ENCODE measurements at regions not wholly inside any gene's neighbourhood (a gene's known extent, or its start where the extent isn't known, plus 50 kb on each side); places are given as distances from the start of the nearest gene placed in this dataset.
"Not testable (repeated sequence)": the region's sequence is repeated elsewhere in the genome, so short reads cannot be mapped to it uniquely, and the experiment has no call there.

GRCh38 chr1:187891993-187892682 is 1063.4 kb downstream of the PLA2G4A start:
- H3K4me3 ChIP-seq (ENCODE audit: low read depth, low read length) = no peak overlapping the region
- no peak for DNase-seq (ENCODE audit: low read depth)

GRCh38 chr1:187892683-187893039 is 1063.9 kb downstream of the PLA2G4A start:
- H3K4me3 ChIP-seq (ENCODE audit: low read depth, low read length) = no peak overlapping the region

DNA sequence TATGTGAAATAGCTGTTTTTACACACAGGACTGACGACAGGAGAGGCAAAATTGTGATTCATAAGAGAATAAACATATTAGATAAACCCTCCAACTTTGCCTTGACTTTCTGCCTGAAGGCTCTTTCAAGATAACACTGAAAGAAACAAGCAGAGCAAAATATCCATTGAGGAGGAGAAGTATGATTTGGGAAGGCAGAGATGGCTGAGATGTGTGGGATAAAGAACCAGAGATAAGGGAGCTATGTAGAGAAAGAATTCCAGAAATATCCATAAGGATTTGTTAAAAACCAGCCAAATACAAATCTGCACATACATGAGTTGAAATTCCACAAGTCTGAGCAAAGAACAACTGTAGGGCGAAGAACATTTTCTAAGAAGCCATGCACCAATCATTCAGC is 1064.7 kb downstream of the PLA2G4A start:
- H3K4me3 ChIP-seq (ENCODE audit: low read depth, low read length) = no peak overlapping the region
- DNase-seq (ENCODE audit: low read depth) = no peak

More at GRCh38 chr1:187892683-187893039, 1063.9 kb downstream of the PLA2G4A start:
- DNase-seq (ENCODE audit: low read depth) = no peak

DNA sequence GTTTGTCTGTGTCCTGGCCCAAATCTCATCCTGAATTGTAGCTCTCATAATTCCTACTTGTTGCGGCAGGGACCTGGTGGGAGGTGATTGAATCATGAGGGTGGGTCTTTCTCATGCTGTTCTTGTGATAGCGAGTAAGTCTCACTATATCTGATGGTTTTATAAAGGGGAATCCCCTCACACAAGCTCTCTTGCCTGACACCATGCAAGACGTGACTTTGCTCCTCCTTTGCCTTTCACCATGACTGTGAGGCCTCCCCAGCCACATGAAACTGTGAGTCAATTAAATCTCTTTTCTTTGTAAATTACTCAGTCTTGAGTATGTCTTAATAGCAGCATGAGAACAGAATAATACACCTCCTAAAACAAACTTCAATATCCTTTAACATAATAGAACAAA is 1065.6 kb downstream of the PLA2G4A start:
- no peak for DNase-seq (ENCODE audit: low read depth)
- H3K4me3 ChIP-seq (ENCODE audit: low read depth, low read length) = no peak overlapping the region

DNA sequence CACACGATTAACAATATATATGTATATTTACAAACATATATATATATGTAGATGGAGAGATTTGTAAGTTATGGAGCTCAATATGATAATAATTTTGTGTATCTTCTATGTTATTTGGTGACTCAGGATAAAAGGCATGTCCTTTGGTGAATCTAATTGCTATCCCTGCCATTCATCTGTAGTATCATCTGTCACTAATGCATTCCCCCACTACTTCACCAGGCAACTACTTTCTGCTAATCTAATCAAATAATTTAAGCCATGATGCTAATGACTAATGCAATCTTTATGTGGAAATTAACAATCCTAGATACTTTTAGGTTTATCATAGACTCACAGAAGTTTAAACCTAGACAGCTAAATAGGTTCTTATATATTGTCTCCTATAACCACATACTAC is 1074.5 kb downstream of the PLA2G4A start:
- no peak overlapping the region for H3K4me3 ChIP-seq (ENCODE audit: low read depth, low read length)
- DNase-seq (ENCODE audit: low read depth) = no peak

GRCh38 chr1:187909382-187909781 is 1080.6 kb downstream of the PLA2G4A start:
- DNase-seq (ENCODE audit: low read depth) = no peak
- H3K4me3 ChIP-seq (ENCODE audit: low read depth, low read length) = no peak overlapping the region

GRCh38 chr1:187911820-187912219 is 1083.1 kb downstream of the PLA2G4A start:
- no peak for DNase-seq (ENCODE audit: low read depth)
- H3K4me3 ChIP-seq (ENCODE audit: low read depth, low read length) = no peak overlapping the region

DNA sequence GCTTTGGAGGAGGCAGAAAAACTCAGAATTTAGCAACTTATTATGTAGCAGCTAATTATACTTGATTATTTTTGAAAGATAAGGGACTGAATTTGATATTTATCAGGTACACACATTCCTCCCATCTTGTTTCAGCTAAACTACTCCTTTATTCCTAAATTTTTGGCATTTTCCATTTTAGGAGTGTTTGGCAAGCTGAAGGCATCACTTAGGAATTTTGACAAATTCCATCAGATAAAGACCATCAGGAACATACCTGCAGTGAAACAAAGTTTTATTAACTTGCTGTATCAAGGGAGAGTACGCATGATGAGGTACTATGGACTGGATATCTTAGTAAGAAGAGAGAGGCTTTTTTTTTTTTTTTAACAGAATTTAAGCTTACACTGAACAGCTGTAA is 1092.2 kb downstream of the PLA2G4A start:
- H3K4me3 ChIP-seq (ENCODE audit: low read depth, low read length) = no peak overlapping the region
- no peak for DNase-seq (ENCODE audit: low read depth)

DNA sequence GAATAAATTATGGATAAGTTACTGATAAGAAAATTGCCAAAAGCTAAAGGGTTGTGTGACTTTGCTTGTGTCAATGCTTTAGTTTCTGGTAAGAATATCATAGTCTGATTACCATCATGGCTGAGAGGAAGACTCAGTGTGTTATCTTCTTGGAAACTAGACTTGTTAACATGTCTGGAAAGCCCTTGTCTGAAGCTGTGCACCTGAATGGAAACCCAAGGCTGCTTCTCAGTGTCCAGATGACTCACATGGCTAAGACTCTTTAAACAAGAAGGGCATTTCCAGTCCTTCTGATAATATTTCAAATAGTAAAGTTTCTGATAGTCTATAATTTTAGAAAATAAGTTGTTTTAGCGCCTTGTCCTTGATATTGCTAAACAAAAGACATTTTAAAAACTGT is 1092.7 kb downstream of the PLA2G4A start:
- no peak overlapping the region for H3K4me3 ChIP-seq (ENCODE audit: low read depth, low read length)
- DNase-seq (ENCODE audit: low read depth) = no peak

- DNase-seq (ENCODE audit: low read depth) = no peak
- H3K4me3 ChIP-seq (ENCODE audit: low read depth, low read length) = no peak overlapping the region
Measured at GRCh38 chr1:187922255-187922654, 1093.5 kb downstream of the PLA2G4A start.

GRCh38 chr1:187924252-187924651 is 1095.5 kb downstream of the PLA2G4A start:
- DNase-seq (ENCODE audit: low read depth) = no peak

GRCh38 chr1:187928288-187928687 is 1099.5 kb downstream of the PLA2G4A start:
- no peak overlapping the region for H3K4me3 ChIP-seq (ENCODE audit: low read depth, low read length)
- peak; percentile 5 for DNase-seq (ENCODE audit: low read depth)

More at GRCh38 chr1:187924252-187924651, 1095.5 kb downstream of the PLA2G4A start:
- no peak overlapping the region for H3K4me3 ChIP-seq (ENCODE audit: low read depth, low read length)

GRCh38 chr1:187928696-187929095 is 1099.9 kb downstream of the PLA2G4A start:
- no peak for DNase-seq (ENCODE audit: low read depth)
- no peak overlapping the region for H3K4me3 ChIP-seq (ENCODE audit: low read depth, low read length)

- no peak for DNase-seq (ENCODE audit: low read depth)
- no peak overlapping the region for H3K4me3 ChIP-seq (ENCODE audit: low read depth, low read length)
Measured at GRCh38 chr1:187931776-187932175, 1103.0 kb downstream of the PLA2G4A start.

- no peak overlapping the region for H3K4me3 ChIP-seq (ENCODE audit: low read depth, low read length)
- no peak for DNase-seq (ENCODE audit: low read depth)
Measured at GRCh38 chr1:187933562-187934419, 1105.0 kb downstream of the PLA2G4A start.

GRCh38 chr1:187936667-187937066 is 1107.9 kb downstream of the PLA2G4A start:
- H3K4me3 ChIP-seq (ENCODE audit: low read depth, low read length) = no peak overlapping the region
- no peak for DNase-seq (ENCODE audit: low read depth)

DNA sequence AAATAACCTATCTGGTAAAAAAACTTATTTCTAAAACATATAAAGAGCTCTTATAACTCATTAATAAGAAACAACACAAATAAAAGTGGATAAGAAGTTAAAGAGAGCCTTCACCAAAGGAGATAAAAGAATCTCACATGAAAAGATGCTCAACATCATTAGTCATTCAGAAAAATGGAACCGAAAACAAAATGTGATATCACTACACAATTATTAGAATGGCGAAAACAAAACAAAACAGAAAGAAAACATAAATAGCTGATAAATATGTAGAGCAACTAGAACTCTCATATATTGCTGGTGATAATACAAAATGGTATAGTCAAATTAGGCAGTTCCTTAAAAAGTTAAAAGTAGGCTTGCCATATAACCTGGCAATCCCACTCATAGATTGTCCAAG is 1109.3 kb downstream of the PLA2G4A start:
- H3K4me3 ChIP-seq (ENCODE audit: low read depth, low read length) = no peak overlapping the region
- no peak for DNase-seq (ENCODE audit: low read depth)

GRCh38 chr1:187942986-187943385 is 1114.2 kb downstream of the PLA2G4A start:
- no peak for DNase-seq (ENCODE audit: low read depth)
- H3K4me3 ChIP-seq (ENCODE audit: low read depth, low read length) = no peak overlapping the region

DNA sequence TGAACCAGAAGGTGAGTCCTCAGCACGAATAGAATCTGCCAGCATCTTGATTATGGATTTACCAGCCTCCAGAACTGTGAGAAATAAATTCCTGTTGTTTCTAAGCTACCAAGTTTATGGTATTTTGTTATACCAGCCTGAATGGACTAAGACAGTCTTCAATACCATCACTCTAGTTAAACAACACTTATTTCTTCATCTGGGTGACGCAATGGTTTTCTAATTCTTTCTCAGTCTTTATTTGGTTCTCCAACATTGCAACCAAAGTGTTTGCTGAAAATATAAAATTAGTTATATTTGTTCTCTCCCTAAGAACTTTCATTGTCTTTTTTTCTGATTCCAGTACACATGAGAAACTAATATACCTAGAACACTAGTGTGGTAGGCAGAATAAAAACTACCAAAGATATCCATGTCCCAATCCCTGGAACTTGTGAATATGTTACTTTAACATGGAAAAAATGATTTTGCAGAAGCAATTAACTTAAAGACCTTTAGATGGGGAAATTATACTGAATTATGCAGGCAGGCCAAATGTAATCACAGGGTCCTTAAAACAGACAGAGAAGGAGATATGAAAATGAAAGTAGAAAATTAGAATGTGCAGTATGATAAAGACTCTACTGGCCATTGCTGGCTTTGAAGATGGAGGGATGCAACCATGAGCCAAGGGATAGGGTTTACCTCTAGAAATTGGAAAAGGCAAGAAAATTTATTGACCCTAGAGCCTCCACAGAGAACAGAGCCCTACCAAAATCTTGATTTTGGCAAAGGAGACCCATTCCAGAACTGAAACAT is 1115.1 kb downstream of the PLA2G4A start:
- no peak for DNase-seq (ENCODE audit: low read depth)
- H3K4me3 ChIP-seq (ENCODE audit: low read depth, low read length) = no peak overlapping the region

DNA sequence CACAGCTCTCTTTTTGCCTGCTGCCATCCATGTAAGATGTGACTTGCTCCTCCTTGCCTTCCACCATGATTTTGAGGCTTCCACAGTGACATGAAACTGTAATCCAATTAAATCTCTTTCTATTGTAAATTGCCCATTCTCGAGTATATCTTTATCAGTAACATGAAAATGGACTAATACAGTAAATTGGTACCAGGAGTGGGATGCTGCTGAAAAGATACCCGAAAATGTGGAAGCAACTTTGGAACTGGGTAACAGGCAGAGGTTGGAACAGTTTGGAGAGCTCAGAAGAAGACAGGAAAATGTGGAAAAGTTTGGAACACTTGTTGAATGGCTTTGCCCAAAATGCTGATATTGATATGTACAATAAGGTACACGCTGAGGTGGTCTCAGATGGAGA is 1117.9 kb downstream of the PLA2G4A start:
- not testable (repeated sequence) for H3K4me3 ChIP-seq (ENCODE audit: low read depth, low read length); DNase-seq (ENCODE audit: low read depth)

All from skeletal muscle cell (primary cell).